GM18861 (cell line): ENCODE measurements at regions not wholly inside any gene's neighbourhood (a gene's known extent, or its start where the extent isn't known, plus 50 kb on each side); places are given as distances from the start of the nearest gene placed in this dataset.
"Not testable (repeated sequence)": the region's sequence is repeated elsewhere in the genome, so short reads cannot be mapped to it uniquely, and the experiment has no call there.

Source experiments
- ATAC-seq: cut with Tn5 transposase; IDR thresholded peaks from one replicate; pipeline ENCODE4 v1.9.1; 2021; ENCODE audit not compliant: unreplicated experiment

DNA sequence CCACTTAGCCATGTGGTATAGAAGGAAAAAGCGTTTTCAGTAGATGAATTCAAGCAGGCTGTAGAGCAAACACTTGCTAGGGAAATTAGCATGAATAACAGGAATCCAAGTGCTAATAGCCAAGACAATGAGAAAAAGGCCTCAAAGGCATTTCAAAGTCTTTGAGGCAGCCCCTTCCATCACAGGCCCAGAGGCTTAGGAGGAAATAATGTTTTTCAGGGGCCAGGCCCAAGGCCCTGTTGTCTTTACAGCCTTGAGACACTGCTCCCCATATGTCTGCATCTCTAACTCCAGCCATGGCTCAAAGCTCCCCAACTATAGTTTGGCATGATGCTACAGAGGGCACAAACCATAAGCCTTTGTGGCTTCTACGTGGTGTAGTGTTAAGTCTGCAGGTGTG is 563.5 kb downstream of the TAF11L14 start:
- ATAC-seq: no peak

DNA sequence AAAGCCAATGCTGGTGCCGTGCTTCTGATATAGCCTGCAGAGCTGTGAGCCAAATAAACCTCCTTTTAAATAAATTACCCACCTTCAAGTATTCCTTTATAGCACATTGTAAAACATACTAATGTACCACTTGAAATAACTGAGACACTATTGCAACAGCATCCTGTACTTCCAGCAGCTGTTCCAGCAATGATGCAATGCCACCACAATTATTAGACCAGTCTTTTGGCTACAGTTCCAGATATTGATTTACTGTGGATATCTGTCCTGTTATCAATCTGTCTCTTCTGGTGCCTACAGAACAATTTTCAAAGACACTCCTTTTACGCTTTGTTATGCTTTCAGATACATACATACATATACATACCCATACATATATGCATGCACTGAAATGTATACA is 567.9 kb downstream of the TAF11L14 start:
- no peak for ATAC-seq

DNA sequence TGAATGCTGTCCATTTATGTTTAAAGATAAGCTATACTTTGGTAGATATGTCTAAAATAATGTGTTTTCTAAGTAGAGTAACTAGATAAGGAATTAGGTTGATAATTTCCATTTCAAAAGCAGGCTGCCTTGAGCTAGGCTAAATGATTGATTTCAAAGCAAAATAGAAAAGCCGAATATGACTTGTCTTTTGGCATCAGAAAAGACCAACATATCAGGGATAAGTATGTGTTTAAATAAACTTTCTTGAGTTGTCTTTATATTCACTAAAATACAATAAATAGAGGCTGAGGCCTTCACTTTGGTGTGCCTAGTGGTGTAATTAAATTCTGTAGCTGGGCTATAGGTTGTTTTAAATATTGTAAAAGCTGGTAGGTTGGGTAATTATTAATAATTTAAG is 569.0 kb downstream of the TAF11L14 start:
- ATAC-seq: no peak

- ATAC-seq: no peak
Observed at GRCh38 chr5:18213666-18214065, 579.4 kb downstream of the TAF11L14 start.

DNA sequence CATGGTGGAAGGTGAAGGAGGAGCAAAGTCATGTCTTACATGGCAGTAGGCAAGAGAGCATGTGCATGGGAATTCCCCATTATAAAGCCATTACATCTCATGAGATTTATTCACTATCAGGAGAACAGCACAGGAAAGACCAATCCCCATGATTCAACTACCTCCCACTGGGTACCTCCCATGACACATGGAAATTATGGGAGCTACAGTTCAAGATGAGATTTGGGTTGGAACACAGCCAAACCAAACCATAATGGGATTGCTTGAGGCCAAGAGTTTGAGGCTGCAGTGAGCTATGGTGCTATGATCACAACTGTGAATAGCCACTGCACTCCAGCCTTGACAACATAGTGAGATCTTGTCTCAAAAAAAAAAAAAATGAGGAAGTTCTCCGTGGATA is 581.8 kb downstream of the TAF11L14 start:
- no peak for ATAC-seq

GRCh38 chr5:18216729-18217128 is 582.5 kb downstream of the TAF11L14 start:
- ATAC-seq: no peak

DNA sequence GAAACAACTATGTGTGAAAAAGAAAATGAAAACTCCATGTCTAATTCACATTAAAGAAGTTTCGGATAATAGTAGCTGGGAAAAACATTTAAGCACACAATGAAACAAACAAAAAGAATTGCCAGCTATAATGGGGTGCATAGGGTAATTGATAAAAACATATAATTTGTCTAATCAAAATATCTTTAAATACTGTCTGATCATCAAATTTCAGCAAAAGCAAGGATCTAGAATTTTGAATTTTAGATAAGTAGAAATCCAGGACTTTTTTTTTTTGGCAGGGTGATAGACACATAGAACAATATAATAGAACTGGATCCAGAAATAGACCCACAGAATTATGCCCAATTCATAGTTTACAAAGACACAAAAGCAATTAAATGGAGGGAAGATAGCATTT is 585.0 kb downstream of the TAF11L14 start:
- no peak for ATAC-seq

DNA sequence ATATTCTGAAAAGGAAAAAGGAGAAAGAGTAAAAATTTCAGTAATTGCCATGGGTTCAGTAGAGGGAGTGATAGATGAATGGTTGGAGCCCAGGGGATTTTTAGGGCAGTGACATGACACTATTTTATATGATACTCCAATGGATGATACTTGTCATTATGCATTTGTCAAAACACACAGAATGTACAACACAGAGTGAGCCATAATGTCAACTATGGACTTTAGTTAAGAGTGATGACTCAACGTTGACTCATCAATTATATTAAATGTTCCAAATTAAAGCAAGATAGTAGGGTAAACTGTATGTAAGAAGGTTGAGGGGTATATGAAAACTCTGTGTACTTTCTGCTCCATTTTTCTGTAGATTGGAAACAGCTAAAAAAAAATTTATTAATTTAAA is 586.4 kb downstream of the TAF11L14 start:
- ATAC-seq: no peak

GRCh38 chr5:18236386-18236785 is 602.1 kb downstream of the TAF11L14 start:
- ATAC-seq: no peak

GRCh38 chr5:18238321-18238720 is 604.1 kb downstream of the TAF11L14 start:
- no peak for ATAC-seq

GRCh38 chr5:18240971-18241370 is 606.7 kb downstream of the TAF11L14 start:
- no peak for ATAC-seq

- no peak for ATAC-seq
Observed at GRCh38 chr5:18243846-18244245, 609.6 kb downstream of the TAF11L14 start.

DNA sequence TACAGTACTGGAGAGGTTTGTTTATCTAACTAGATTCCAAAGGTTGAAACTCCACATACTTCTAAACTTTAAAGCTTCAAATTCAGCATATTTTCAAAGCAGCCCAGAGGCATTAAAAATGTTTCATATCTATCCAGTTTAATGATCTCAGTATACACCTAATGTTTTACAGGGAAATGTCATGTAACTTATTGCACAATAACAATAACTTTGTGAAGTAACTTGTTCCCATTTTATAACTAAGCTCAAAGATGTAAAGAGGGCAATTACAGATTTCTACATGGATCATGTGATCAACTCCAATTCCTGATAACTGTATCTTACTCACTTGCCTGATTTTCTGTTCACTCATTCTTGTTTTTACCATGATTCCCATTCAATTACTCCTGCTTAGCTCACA is 610.0 kb downstream of the TAF11L14 start:
- ATAC-seq: no peak

DNA sequence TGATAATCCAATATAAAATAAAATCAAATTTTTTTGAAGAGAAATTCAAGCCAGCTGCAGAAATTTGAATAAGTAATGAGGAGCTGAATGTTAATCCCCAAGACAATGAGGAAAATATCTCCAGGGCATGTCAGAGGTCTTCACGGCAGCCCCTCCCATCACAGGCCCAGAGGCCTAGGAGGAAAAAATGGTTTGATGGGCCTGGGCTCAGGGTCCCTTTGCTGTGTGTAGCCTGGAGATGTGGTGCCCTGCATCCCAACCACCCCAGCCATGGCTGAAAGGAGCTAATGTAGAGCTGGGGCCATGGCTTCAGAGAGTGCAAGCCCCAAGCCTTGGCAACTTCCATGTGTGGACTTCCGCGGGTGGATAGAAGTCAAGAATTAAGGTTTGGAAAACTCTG is 618.3 kb downstream of the TAF11L14 start:
- ATAC-seq: no peak

- ATAC-seq: no peak
Observed at GRCh38 chr5:18264126-18264882, 630.0 kb downstream of the TAF11L14 start.

- ATAC-seq: no peak
Observed at GRCh38 chr5:18270635-18271338, 636.5 kb downstream of the TAF11L14 start.

DNA sequence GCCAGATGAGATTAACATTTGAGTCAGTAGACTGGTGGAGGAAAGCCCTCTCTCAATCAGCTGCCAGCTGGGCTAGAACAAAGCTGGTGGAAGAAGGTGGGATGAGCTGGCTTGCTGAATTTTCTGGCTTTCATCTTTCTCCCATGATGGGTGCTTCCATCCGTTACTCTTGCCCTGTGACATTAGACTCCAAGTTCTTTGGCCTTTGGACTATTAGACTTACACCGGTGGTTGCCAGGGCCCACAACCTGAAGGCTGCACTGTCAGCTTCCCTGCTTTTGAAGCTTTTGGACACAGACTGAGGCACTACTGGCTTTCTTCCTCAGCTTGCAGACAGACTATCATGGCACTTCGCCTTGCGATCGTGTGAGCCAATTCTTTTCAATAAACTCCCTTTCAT is 642.7 kb downstream of the TAF11L14 start:
- ATAC-seq: no peak

DNA sequence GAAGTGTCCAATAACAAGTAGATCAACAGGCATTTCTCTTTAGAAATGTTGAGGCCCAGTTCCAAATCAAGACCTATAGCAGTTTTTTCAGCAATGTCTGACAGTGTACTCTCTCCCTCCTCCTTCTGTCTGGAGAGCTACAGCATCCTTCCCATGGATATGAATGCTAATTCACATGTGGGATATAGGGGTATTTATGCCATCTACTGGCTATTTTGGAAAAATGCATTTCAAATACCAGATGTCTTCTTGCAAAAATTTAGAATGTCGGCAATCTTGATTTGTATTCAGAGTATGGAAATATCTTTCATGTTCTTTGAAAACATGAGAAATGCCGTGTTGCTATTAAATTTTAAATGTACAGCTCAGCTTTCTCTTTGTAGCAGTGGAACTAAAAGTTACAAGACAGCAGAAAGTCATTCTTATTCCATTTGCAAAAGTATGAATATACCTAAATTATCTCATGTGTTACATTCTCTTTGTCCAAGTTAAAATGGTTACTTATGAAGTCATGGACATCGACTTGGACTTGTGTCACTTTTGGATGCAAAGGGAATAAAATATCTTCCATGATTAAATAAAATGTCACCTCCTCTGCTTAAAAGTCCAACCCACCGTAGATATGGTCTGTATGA is 647.8 kb downstream of the TAF11L14 start:
- ATAC-seq: no peak

- no peak for ATAC-seq
Observed at GRCh38 chr5:18285257-18285656, 651.0 kb downstream of the TAF11L14 start.

GRCh38 chr5:18292146-18292545 is 657.9 kb downstream of the TAF11L14 start:
- no peak for ATAC-seq

- ATAC-seq: not testable (repeated sequence)
Observed at GRCh38 chr5:18295696-18296095, 661.4 kb downstream of the TAF11L14 start.

- no peak for ATAC-seq
Observed at GRCh38 chr5:18299166-18299565, 664.9 kb downstream of the TAF11L14 start.
